ENCODE measurements at regions not wholly inside any gene's neighbourhood (a gene's known extent, or its start where the extent isn't known, plus 50 kb on each side); places are given as distances from the start of the nearest gene placed in this dataset.
"Not testable (repeated sequence)": the region's sequence is repeated elsewhere in the genome, so short reads cannot be mapped to it uniquely, and the experiment has no call there.

DNA sequence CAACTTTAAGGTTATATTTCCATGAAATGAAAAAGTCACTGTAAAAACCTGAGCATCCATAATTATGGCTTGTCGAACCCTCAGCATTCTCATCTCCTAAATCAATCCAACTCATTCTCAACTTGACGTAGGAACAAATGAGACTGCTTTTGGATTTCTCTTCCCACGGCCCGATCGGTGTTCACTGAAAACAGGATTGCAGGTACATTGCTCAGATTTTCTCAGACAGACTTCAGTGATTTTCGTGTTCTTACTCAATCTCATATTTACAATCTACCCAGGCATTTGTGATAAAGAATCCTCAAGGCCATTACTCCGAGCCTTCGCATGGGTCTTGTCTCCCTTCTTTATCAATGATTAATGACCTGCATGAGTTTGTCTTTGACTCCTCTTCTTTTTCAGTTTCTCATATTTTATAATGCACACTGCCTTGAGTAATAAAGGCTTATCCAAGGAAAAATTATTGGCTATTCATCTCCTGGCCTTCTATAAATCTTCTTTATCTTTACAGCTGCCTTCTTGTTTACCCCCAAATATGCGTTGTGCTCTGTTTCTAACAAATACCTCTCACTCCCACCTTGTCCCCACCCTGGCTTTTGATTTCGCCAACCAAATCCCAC, 90.4 kb upstream of the MYO3A start:
- no peaks in the 10 kb centered on the region for H3K36me3 Mint-ChIP-seq (ENCODE audit: low read depth, unreplicated experiment)
- TF ChIP-seq, protein P1, sequence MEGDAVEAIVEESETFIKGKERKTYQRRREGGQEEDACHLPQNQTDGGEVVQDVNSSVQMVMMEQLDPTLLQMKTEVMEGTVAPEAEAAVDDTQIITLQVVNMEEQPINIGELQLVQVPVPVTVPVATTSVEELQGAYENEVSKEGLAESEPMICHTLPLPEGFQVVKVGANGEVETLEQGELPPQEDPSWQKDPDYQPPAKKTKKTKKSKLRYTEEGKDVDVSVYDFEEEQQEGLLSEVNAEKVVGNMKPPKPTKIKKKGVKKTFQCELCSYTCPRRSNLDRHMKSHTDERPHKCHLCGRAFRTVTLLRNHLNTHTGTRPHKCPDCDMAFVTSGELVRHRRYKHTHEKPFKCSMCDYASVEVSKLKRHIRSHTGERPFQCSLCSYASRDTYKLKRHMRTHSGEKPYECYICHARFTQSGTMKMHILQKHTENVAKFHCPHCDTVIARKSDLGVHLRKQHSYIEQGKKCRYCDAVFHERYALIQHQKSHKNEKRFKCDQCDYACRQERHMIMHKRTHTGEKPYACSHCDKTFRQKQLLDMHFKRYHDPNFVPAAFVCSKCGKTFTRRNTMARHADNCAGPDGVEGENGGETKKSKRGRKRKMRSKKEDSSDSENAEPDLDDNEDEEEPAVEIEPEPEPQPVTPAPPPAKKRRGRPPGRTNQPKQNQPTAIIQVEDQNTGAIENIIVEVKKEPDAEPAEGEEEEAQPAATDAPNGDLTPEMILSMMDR (IDR thresholded peaks at IDR 0.05; ENCODE audit: unreplicated experiment): no peak

DNA sequence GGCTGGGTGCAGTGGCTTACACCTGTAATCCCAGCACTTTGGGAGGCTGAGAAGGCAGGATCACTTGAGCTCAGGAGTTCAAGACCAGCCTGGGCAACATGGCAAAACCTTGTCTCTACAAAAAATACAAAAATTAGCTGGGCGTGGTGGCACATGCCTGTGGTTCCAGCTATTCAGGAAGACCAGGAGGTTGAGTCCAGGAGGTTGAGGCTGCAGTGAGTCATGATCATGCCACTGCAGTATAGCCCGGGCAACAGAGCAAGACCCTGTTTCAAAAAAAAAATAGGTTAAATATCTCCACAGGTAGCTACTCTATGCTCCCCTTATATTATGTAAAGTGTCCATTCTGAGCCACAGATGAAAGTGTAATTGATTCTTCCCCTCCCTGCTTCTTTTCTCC, 89.3 kb upstream of the MYO3A start:
- not testable (repeated sequence) for H3K36me3 Mint-ChIP-seq (ENCODE audit: low read depth, unreplicated experiment); DNase-seq (ENCODE audit: low spot score); H3K4me3 Mint-ChIP-seq (ENCODE audit: unreplicated experiment); H3K27ac Mint-ChIP-seq (ENCODE audit: unreplicated experiment); H3K27me3 Mint-ChIP-seq (ENCODE audit: unreplicated experiment); H3K4me1 Mint-ChIP-seq (ENCODE audit: unreplicated experiment); H3K9me3 Mint-ChIP-seq (ENCODE audit: unreplicated experiment)

More for the DNA sequence above, 90.4 kb upstream of the MYO3A start:
- DNase-seq (ENCODE audit: low spot score): no peak
- Mint-ChIP-seq H3K4me1 (ENCODE audit: unreplicated experiment) (no peaks in the 10 kb centered on the region), H3K4me3 (ENCODE audit: unreplicated experiment) (no peak overlapping the region), H3K9me3 (ENCODE audit: unreplicated experiment) (no peaks in the 10 kb centered on the region), H3K27ac (ENCODE audit: unreplicated experiment) (no peak overlapping the region), H3K27me3 (ENCODE audit: unreplicated experiment) (peaks cover 3% of the 10 kb centered on the region)

DNA sequence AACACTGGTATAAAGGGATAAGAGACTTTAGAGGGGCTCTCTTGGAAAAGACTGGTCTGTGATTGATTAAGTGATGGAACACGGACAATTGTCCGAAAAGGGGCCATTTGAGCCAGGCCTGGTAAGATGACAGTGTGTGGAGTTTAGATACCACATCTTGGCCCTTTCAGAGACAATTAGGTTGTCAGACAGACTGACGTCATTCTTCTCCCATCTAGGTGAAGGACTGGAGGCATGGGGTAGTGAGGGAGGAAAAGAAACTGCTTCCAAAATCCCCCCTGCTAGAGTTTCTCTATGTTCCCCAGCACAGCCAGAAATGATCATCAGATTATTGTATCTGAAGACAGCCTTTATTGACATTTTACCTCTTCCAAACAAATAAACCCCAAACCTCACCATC, 84.8 kb upstream of the MYO3A start:
- Mint-ChIP-seq H3K36me3 (ENCODE audit: low read depth, unreplicated experiment) (no peaks in the 10 kb centered on the region), H3K27me3 (ENCODE audit: unreplicated experiment) (peaks cover 3% of the 10 kb centered on the region), H3K4me1 (ENCODE audit: unreplicated experiment) (no peaks in the 10 kb centered on the region), H3K9me3 (ENCODE audit: unreplicated experiment) (no peaks in the 10 kb centered on the region), H3K4me3 (ENCODE audit: unreplicated experiment) (no peak overlapping the region), H3K27ac (ENCODE audit: unreplicated experiment) (no peak overlapping the region)
- no peak for DNase-seq (ENCODE audit: low spot score)
- TF ChIP-seq, protein P1 (IDR thresholded peaks at IDR 0.05; ENCODE audit: unreplicated experiment): no peak

DNA sequence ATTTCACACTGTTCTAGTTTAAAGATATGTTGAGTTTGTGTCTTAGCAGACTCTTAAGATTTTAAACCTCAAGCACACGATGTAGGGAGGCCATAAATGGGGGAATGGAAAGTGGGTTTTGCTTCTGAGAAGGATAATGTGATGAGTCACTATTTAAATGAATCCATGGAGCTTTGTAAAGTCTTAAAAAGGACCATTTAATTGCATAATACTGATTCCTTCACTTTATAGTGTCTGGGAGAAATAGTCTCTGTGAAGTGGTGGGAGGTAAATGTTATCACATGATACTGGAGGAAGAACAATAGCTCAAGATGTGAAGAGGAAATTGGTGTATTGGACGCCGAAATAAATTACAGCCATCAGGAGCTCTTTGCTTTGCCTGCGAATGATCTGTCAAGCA, 84.0 kb upstream of the MYO3A start:
- no peak overlapping the region for H3K4me3 Mint-ChIP-seq (ENCODE audit: unreplicated experiment)
- no peak overlapping the region for H3K27ac Mint-ChIP-seq (ENCODE audit: unreplicated experiment)
- TF ChIP-seq, protein P1 (IDR thresholded peaks at IDR 0.05; ENCODE audit: unreplicated experiment): no peak
- no peaks in the 10 kb centered on the region for H3K36me3 Mint-ChIP-seq (ENCODE audit: low read depth, unreplicated experiment)
- no peaks in the 10 kb centered on the region for H3K4me1 Mint-ChIP-seq (ENCODE audit: unreplicated experiment)
- H3K9me3 Mint-ChIP-seq (ENCODE audit: unreplicated experiment): no peaks in the 10 kb centered on the region
- no peak for DNase-seq (ENCODE audit: low spot score)
- peaks cover 3% of the 10 kb centered on the region for H3K27me3 Mint-ChIP-seq (ENCODE audit: unreplicated experiment)

DNA sequence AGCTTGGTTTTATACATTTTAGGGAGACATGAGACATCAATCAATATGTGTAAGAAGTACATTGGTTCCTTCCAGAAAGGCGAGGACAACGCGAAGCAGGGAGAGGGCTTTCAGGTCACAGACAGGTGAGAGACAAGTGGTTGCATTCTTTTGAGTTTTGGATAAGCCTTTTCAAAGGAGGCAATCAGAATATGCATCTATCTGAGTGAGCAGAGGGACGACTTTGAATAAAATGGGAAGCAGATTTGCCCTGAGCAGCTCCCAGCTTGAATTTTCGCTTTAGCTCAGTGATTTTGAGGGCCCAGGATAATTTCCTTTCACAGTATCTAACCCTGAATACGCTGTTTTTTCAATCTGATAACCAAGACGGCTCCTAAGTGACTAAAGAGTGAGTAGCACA, 82.5 kb upstream of the MYO3A start:
- TF ChIP-seq, protein P1 (IDR thresholded peaks at IDR 0.05; ENCODE audit: unreplicated experiment): no peak
- Mint-ChIP-seq H3K36me3 (ENCODE audit: low read depth, unreplicated experiment) (no peaks in the 10 kb centered on the region), H3K9me3 (ENCODE audit: unreplicated experiment) (no peaks in the 10 kb centered on the region), H3K4me3 (ENCODE audit: unreplicated experiment) (no peak overlapping the region), H3K27me3 (ENCODE audit: unreplicated experiment) (peaks cover 3% of the 10 kb centered on the region), H3K4me1 (ENCODE audit: unreplicated experiment) (no peaks in the 10 kb centered on the region), H3K27ac (ENCODE audit: unreplicated experiment) (no peak overlapping the region)
- DNase-seq (ENCODE audit: low spot score): no peak
